Stimulated activated CD8-positive, alpha-beta memory T cell treated with anti-CD3 and anti-CD28 coated beads, Interleukin-4, amount 100 ng/mL, for 48 hours (primary cell): ENCODE measurements at regions not wholly inside any gene's neighbourhood (a gene's known extent, or its start where the extent isn't known, plus 50 kb on each side); places are given as distances from the start of the nearest gene placed in this dataset.

Source experiments
- DNase-seq: peaks from one replicate; pipeline ENCODE4 v3.0.0-alpha.2; 2020

DNA sequence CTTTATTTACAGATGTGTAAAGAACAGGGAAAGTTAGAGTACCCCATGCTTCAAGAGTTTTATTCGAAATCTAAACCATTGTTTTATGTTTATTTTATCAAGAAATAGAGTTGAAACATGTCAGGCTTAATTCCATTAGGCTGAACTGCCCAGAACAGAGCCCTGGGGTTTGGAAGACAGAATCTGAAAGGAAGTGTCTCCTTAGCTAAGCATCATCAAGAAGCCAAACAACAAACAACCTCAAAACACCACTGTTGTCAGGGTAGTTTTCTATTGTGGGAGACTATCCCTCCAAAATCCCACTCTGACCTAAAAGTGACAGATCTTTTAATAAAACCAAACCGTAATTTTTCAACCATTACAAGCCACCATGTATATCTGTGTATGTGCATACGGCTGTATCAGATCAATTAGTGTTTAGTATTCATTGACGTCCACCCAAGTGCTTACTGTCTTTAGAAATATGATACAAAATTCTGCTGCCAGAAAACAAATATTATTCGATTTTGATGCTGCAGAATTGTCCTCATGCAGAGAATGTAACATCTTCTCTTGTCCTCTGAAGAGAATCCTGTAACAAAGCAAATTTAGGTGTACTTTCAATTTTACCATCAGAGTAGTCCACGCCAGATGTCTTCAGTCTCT lies 271.9 kb upstream of the TMEM161B start:
- no peak for DNase-seq

DNA sequence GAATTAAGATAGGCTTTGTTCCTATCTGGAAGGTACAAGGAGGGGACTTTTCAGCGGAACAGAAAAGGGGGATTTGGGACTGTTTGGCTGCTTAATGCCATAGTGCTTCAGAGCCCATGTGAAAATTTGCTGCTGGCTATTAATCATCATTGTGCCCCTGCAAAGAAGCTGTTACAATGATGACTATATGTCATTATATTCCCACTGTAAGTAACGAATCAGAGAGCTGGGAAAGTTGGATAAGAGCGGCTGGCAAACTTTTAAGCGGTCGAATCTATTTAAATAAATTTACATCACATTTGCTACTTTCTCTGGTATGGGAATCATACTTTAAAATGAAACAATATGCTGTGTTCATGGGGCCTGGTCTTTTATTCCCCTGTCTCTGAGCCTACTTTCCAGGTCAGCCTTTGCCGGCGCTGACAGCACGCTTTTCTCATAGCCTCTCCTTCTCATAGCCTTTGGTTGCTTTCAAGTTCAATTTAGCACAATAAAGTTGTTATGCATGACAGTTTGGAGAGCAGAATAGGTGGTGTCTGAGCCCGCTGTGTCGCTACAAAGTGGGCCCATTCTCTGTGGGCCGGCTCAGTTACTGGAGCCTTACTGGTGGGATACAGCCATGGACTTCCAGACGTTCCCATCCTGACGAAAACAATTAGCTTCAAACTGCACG lies 271.2 kb upstream of the TMEM161B start:
- no peak for DNase-seq

DNA sequence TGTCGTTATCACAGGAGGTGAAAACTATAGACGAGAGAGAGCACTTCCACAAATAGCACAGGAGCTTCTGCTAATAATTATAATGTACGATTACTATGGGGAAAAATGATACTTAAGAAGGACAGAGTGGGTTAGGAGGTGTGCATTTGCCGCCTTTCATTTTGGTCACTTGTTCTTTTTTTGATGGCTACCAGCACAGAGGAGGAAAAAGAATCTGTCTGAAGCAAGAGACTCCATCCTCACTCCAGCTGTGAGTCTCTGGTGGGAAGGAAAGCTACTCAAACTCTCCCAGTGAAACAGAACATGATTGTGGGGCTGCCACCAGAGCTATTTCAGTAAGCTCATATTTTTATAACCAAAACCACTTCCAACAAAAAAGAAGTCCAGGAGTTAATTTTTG lies 270.4 kb upstream of the TMEM161B start:
- DNase-seq, result no peak

DNA sequence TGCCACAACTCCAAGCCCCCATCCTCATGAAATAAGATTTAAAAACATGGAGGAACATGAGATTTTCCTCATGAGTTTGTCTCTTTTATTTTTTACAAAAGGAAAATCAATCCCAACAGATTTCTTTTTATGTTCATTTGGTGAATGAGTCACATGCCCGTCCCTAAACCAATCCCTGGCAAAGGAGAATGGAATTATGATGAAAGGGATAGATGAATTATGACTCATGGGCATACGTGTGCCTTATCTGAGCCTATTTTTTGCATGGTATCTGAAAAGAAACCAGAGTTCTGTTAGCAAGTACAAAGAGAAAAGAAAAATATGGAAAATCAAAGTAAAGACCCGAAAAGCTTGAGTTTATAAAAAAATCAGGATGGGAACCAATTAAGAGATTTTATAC lies 267.5 kb upstream of the TMEM161B start:
- DNase-seq, result no peak

DNA sequence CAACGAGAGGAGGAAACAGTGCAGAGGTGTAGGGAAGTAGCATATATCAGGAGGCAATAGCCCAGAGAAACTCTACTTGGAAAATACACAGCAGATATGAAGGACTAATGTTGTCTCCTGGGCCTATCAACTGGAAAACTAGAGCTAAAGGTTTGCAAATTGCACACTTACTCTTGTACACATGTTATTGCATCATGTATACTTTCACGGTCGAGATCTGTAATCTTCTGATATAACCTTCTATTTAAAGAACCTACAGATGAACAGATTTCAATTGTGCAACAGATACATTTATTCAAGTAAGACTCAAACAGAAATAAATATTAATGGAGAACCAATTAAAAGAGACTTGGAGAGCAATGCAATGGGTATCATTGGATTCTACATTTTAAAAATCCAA lies 256.3 kb upstream of the TMEM161B start:
- DNase-seq, result no peak

DNA sequence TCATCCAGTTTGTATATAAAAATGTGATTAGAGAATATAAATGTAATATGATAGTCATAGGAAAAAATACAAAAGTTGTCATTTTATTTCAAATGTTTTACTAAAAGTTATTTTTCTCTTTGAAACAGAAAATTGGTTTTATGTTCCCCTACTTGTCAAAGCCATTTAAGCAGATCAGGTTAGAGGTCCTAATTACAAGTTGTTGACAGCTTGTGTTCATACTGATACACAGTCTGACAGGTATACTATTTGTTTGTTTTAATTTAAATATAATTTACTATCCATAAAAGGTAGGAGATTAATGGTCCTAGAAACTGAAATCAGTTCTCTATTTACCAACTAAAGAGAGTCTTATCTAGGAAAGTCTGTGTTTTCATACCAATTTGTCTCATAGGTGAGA lies 250.4 kb upstream of the TMEM161B start:
- no peak for DNase-seq

DNA sequence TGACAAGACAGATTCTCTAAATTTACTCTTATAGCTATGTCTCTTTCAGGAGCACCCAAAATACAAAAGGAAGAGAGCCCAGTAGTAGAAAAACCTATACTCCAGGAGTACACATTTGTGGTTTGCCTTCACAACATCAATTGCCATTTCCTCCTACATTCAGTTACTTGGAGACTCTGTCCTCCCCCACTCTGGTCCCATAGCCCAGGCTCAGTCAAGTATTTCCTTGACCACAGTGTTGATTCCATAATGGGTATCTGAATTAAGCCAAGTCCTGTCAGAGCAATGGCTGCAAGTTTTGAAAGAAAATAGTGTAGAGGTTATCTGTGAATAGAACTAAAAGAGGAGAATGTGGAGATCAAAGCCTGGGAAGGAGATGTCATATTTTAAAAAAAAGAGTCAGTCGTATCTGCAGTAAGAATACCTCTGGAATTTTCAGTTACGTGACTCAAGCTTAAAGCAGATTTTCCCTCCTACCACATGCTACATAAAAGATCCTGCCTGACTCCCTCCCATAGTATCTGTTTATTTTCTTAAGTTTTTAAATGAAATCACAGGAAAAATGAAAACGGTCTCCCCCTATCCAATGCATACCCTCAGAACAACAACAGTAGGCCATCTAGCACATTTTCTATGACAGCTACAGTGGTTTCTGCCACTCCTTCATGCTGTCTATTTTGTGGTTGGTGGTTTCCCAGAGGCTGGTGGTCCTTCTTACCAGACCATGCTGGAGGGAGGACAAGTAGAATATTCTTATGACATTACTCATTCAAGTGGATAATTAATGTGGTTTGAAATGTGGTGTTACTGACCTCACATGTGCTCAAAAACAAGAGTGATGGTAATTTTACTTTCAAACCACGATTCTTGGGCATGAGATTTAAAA lies 249.7 kb upstream of the TMEM161B start:
- DNase-seq, result no peak

DNA sequence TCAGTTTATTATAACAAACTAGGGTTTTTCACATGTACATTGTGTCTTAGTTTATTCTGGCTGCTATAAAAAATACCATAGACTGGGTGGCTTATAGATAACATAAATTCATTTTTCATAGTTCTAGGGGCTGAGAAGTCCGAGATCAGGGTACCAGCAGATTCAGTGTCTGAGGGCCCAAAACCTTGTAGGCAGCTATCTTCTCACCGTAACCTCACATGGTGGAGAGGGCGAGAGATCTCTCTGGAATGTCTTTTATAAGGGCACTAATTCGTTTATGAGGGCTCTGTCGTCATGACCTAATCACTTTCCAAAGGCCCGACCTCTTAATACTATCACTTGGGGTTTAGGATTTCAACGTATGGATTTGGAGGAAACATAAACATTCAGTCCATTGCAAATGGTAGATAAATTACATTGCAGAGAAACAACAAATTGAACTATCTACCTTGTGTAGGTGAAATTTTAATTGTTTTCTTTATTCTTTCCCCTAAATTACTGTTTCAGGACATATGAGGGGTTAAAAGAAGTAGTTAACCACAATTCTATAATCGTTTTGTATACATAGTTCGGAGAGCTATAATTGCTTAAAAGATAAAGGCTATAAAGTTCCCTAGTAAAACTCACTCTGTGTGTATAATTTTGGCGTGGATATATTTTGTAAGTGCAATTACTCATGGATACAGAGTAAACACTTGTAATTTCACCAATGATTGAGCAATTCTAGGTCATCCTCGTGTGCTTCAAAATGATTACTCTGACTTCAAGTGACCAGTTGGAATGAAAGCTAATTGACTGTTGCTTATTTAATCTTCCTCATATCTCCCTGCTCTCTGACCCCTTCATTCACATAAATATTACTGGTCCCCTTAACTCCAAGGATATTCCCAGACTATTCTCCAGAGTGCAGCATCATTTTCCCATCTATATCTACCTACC lies 247.5 kb upstream of the TMEM161B start:
- DNase-seq, result no peak

DNA sequence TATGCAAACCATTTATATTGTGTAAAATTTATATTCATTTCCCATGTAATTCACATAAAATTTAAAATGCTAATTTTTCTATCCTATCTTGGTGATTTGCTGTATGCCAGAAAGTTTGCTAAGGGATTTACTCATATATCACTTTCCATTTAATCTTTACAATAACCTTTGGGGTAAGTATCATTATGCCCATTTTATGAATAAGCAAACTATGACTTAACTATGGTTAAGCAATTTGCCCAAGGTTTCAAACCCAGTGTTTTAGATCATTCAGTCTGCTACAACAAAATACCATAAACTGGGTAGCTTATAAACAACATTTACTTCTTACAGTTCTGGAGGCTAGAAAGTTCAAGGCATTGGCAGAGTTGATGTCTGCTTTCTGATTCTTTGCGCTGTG lies 246.4 kb upstream of the TMEM161B start:
- DNase-seq, result no peak

DNA sequence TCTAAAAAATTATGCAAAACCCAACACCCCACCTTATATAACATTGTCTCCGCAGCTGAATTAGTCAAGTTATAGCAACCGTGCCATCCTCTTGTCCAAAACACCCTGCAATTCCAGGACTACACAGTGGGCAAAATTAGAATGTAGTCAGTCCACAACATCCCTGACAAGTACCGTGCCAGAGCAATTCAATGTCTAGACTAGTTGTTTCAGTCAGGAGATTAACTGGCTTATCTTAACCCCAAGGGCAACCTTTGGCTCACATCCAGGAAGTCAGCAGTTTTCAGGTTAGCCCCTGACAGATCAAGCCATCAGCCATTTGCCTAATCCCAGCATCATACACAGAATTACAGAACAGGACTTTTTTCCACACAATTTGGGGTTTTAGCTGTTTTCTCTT lies 240.8 kb upstream of the TMEM161B start:
- DNase-seq, result no peak

DNA sequence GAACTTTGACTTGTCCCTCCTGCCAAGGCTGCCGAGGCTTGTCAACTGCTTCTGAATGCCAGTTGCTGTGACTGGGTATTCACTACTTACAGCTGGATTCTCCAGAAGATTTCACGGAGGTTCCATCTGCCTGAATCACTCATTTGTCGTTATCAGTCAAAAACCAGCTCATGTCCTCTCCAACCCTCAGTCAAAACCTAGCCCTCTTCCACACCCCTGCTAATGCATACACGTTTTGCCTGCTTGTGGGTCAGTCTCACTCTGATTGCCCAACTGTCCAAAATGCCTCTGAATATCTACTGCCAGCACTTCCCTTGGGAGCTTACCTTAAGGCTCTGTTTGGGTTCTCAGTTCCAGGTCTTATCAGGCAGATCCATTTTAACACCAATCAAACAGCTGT lies 238.6 kb upstream of the TMEM161B start:
- no peak for DNase-seq

DNA sequence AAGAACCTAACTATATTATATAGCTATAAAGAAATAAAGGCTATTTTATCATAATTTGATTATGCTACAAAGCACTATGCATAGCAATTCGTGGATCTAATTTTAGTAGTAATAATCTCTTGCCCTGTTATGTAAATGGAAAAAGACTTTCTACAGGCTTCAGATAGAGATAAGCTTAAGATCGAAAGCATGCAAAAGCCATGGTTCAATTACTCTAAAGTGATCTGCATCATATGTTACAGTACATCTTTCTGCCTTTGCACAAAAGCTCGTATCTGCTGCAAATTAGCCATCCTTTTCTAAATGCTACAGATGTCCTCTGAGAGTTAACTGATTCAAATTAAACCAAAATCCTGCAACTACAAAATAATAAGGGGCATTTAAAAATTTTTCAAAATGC lies 234.8 kb upstream of the TMEM161B start:
- DNase-seq, result no peak

DNA sequence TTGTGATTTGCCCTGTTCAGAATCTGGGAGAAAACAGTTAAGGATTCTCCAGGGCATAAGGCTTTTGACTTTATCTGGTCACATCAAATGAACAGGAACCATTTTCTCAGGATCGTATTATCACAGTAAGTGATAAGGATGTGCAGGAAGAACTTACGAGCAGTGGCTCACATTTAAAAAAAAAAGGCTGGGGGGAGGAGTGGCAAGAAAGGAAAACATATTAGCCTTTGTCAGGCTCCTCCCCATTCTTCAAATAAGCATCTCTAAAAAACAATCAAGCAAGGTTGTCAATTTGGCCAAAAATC lies 234.3 kb upstream of the TMEM161B start:
- no peak for DNase-seq

DNA sequence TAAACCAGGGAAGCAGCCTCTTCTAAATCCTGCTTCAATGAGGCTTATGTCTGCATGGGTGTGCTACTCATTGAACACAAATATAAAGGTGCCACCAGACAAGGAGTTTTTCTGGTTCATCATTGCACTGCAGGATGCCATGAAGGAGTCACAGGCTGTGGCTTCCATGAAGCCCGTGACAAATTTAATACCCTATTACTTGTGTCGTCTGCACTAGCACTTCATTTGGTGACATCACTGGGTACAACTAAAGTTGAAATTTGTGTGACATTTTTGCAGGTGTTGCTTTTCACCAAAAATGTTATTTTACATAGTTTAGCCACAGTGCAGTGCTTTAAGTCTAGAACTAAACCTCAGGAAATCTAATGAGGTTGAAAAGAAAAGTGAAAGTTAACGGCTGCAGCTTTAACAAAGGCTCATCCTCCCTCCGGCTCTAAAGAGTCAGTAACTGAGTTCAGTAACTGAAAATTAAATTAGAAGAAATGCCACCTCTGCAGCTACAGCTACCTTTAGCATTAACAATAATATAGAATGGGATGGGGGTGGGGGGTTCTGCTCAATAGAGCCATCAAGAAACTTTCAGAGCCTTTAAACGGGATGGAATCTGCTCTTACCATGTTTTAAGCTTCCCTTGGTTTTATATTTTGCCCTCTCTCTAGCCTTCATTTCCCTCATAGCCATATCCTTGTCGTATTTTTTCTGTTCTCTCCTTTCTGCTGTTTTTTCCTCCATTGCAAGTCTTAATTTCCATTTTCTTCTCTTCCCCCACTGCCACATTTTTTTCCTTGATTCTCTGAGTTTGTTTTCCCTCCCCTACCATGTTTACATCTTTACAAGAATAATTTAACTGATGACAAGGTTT lies 233.8 kb upstream of the TMEM161B start:
- peak; percentile 26 for DNase-seq

DNA sequence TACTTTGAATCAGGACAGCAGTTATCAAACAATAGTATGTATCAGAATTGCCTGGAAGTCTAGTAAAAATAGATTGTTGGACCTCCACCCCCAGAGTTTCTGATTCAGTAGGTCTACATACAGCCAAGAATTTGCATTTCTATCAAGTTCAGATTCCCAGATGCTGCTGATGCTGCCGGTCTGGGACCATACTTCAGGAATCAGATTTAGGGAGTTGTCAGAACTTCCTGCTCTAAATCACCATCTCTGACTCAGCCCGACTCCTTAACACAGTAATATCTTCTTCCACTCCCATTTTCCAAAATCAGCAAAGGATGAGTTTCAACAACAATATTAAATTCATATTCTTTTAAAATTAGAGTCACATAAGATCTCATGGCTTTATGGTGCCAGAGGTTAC lies 227.2 kb upstream of the TMEM161B start:
- DNase-seq, result no peak

DNA sequence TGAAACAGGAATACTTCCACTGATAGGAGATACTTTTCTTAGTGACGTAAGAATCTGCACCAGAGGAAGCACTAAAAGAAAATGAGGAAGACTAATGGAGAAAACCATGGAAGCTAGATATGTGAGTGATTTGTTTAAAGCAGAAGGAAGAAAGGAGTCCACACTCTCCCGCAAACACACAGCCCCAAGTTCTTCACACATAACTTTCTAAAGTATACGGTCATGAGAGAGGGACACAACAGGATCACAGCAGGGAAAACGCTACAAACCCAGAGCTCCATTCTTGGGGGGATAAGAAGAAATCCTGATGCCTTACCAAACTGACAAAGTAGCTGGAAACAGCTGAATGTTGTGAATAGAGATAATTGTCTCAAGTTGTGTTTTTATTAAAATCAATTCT lies 222.2 kb upstream of the TMEM161B start:
- DNase-seq, result no peak

DNA sequence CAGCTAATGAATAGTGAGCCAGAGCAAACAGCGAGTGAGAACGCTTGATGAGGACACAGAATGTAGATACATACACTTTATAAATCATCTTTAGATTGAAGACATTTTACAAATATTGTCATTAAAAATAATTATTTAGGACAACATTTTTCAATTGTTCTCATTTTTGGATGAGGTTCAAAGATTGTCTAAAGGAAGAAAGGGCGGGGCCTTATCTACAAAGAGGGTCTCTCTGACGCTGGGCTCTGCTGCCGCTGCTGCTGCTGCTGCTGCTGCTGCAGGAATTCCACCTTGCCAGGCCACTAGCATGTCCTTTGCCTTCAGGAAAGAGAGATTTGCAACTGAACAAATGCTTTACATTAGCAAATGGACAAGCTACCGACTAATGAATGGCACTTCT lies 220.7 kb upstream of the TMEM161B start:
- no peak for DNase-seq

DNA sequence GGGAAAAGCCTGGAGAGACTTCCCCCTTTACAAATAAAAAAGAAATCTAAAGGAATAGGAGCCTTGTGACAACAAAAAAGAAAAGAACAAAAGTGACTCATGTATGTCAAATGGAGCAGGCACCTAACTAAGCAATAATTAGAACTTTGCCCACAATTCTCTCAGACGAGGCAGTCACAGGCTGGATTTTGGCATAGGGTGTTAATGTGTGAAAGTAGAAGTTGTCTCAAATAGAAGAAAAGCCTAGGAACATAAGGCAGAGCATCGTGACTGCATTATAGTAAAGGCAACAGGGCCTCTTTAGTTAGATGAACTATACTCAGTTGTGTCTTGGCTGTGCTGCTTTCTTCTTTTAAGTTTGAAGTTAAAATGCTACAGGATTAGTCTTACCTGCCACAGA lies 219.9 kb upstream of the TMEM161B start:
- DNase-seq, result no peak

DNA sequence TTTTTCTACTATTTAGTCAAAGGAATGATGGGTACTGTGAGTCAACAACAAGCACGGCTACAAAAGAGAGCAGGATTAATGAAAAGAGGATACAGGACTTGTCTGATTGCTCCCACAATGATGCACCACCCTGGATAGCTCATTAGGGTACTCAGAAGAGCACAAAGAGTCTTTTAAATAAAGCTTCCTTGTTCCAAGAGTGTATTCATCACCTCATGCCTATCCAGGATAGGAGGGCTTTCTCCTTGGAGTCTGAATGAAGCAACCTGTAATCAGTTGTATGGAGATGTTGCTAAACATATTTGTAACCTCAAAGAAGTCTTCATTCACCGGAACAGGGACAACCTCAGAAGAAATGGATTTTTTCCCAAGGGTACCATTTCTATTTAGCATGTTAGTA lies 219.5 kb upstream of the TMEM161B start:
- no peak for DNase-seq

DNA sequence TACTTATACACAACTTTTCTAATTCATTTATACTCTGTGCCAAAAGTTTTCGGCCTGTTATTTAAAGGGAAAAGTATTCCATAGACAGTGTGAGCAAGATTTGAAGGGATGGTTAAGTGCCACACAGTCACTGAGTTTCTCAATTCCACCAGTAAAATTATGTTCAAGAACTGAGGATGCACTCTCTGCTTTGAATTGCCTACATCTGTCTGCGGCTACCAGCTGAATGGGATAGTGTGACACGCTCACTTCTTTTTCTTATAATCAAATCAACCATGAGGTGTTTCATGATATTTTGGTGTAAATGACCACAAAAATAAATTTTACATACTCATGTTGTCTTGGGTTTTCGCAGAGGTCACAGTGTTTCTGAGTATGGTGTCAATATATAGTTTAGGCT lies 218.4 kb upstream of the TMEM161B start:
- DNase-seq, result no peak

DNA sequence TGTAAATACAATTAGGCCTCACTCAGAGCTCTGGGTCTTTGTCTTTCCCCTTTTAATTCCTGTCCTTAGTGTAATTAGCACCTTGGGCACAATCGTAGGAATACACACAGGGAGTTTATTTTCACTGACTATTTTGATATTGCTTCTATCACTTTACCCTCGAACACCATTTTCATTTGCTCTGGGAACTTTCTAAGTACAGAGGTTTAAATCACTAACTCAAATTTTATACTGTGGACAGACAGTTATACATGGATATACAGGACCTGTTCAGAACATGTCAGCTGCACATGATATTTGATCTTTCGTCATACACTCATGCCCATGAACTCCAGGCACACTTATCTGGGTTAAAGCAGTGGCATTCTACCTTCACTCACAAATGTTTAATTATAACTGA lies 217.8 kb upstream of the TMEM161B start:
- DNase-seq, result no peak

DNA sequence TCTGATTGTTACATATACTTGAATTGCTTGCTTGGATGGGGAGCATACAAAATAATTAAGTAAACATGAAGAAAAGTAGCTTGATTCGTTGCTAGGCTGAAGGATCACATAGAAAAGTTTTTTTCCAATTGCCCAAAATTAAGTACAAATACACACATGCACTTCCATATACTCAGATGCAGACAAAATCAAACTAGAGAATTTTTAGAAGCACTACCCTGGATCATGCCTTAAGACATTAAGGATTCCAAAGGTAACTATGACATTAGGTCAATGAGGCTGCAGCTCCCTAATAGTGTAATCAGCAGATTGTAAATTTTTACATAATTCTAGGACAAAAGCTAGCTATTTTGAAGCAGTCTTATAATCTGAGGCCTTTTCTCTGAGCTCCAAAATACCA lies 216.9 kb upstream of the TMEM161B start:
- DNase-seq, result no peak
